Natural killer cell treated with Interleukin-12 subunit alpha and Interleukin-12 subunit beta and Interleukin-15 and Interleukin-18, amount 100 ng/mL, for 72 hours (primary cell): ENCODE measurements at regions not wholly inside any gene's neighbourhood (a gene's known extent, or its start where the extent isn't known, plus 50 kb on each side); places are given as distances from the start of the nearest gene placed in this dataset.

ENCODE experiments used
- ATAC-seq, 2 donors: fragments of 150-1000 bp; cut with Tn5 transposase in 1 of 2; sonication (Bioruptor Pico), chemical (Tn5 transposase) in 1 of 2; 2 replicates each; pipeline ENCODE4 v1.10.0; 2021
- DNase-seq: peaks from one replicate; pipeline ENCODE4 v3.0.0; 2022; ENCODE audit warnings: low spot score
- H3K27ac Mint-ChIP-seq, 2 donors: 1 replicate in 1 of 2; 2 replicates in 1 of 2; pipeline ENCODE4 v1.8.0; 2022; ENCODE audit warnings: mixed read lengths in 2 of 2, mild to moderate bottlenecking in 1 of 2, moderate library complexity in 1 of 2
- H3K27me3 Mint-ChIP-seq, 2 donors: 1 replicate in 1 of 2; 2 replicates in 1 of 2; pipeline ENCODE4 v1.8.0; 2022; ENCODE audit warnings: mixed read lengths in 2 of 2
- H3K36me3 Mint-ChIP-seq: one replicate; pipeline ENCODE4 v1.8.0; 2022; ENCODE audit warnings: mixed read lengths
- H3K4me1 Mint-ChIP-seq, 2 donors: 1 replicate in 1 of 2; 2 replicates in 1 of 2; pipeline ENCODE4 v1.8.0; 2022; ENCODE audit warnings: low read depth in 2 of 2, mixed read lengths in 2 of 2, mild to moderate bottlenecking in 1 of 2
- H3K4me3 Mint-ChIP-seq: one replicate; pipeline ENCODE4 v1.8.0; 2022; ENCODE audit warnings: mixed read lengths
- H3K9me3 Mint-ChIP-seq: 2 replicates; pipeline ENCODE4 v1.8.0; 2022; ENCODE audit warnings: mixed read lengths

DNA sequence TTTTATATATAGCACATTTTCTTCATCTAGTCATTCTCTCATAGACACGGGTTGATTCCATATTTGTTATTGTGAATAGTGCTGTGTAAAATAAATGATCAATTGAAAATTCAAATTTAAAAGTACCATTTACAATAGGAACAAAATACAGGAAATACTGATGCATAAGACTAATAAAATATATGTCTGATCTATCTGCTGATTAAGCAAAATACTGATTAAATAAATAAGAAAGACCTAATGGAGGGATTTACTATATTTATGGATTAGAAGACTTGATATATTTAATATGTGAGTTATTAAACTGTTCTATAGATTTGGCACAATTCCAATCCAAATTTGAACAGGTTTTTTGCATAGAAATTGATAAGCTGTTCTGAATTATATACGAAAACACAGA lies 1044.8 kb upstream of the ADGRL2 start:
- Mint-ChIP-seq H3K4me3 (no peak overlapping the region), H3K27ac (no peak overlapping the region), H3K9me3 (peaks cover 13% of the 10 kb centered on the region), H3K4me1 (no peaks in the 10 kb centered on the region), H3K27me3 (no peaks in the 10 kb centered on the region), H3K36me3 (peaks cover 9% of the 10 kb centered on the region)
- DNase-seq, result no peak
- no peak for ATAC-seq

DNA sequence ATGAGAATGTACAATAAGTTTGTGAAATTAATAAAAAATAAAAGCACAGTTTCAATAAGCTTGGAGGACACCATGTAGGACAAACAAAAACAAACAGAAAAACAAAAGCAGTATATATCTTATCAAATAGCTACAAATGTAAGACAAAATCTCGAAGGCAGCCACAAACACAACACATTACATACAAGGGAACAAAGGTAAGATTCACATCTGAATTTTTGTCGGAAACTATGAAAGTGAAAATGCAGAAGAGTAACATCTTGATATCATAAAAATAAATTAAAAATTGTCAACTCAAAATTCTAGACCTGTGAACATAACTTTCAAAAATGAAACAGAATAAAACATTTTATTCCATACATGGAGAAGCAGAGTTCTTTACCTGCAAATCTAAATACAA lies 1049.5 kb upstream of the ADGRL2 start:
- H3K27me3 Mint-ChIP-seq, result no peaks in the 10 kb centered on the region
- peaks cover 13% of the 10 kb centered on the region for H3K36me3 Mint-ChIP-seq
- DNase-seq (no peak), ATAC-seq (no peak)
- H3K27ac Mint-ChIP-seq, result no peak overlapping the region
- H3K4me3 Mint-ChIP-seq, result no peak overlapping the region
- peaks cover 15% of the 10 kb centered on the region for H3K9me3 Mint-ChIP-seq
- no peaks in the 10 kb centered on the region for H3K4me1 Mint-ChIP-seq

DNA sequence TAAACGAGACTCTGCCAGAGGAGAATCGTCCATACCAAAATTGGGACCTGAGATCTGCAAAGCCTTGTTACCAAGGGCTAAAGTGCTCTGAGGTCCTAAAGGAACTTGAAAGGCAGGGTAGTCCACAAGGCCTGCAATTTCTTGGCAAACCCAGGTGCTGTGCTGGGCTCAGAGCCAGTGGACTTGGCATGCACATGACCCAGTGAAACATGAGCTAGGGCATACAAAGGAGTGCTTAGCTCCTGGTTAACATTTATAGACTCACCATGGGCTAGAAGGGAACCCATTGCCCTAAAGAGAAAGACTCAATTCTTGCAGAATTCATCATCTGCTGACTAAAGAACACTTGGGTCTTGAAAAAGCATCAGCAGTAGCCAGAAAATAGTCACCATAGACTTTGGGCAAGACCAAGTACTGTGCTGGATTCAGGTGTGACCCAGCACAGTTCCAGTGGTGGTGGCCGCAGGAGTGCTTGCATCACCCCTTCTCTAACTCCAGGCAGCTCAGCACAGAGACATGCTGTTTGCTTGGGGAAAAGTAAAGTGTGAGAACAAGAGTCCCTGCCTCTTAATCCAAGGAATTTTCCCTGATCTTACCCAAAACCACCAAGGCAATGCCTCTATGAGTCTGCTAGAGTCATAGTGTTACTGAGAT lies 1069.4 kb upstream of the ADGRL2 start:
- ATAC-seq (no peak), DNase-seq (no peak)
- H3K27me3 Mint-ChIP-seq, result no peaks in the 10 kb centered on the region
- H3K9me3 Mint-ChIP-seq, result peaks cover 29% of the 10 kb centered on the region
- H3K4me1 Mint-ChIP-seq, result no peaks in the 10 kb centered on the region
- no peak overlapping the region for H3K27ac Mint-ChIP-seq
- peaks cover 19% of the 10 kb centered on the region for H3K36me3 Mint-ChIP-seq
- no peak overlapping the region for H3K4me3 Mint-ChIP-seq

DNA sequence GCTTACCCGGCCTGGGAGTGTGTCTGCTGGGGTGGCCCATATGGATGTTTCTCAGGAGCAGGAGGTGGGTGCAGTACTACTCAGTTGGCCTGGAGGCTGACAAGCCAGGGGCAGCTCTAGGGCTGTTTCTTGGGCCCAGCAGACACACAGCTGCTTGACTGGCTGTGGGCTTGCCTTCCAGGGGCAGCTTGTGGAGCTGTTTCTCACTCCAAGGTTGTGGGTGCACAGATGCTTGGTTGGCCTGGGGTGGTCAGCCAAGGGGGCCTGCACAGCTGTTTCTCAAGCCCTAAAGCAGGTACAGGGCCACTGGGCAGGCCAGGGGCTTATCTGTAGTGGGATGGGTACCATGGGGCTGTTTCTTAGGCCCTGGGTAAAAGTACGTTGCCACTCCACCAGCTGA lies 1078.1 kb upstream of the ADGRL2 start:
- DNase-seq (no peak), ATAC-seq (no peak)
- no peak overlapping the region for H3K4me3 Mint-ChIP-seq
- H3K9me3 Mint-ChIP-seq, result peaks cover 33% of the 10 kb centered on the region
- peaks cover 10% of the 10 kb centered on the region for H3K36me3 Mint-ChIP-seq
- H3K4me1 Mint-ChIP-seq, result no peaks in the 10 kb centered on the region
- H3K27me3 Mint-ChIP-seq, result no peaks in the 10 kb centered on the region
- H3K27ac Mint-ChIP-seq, result no peak overlapping the region

DNA sequence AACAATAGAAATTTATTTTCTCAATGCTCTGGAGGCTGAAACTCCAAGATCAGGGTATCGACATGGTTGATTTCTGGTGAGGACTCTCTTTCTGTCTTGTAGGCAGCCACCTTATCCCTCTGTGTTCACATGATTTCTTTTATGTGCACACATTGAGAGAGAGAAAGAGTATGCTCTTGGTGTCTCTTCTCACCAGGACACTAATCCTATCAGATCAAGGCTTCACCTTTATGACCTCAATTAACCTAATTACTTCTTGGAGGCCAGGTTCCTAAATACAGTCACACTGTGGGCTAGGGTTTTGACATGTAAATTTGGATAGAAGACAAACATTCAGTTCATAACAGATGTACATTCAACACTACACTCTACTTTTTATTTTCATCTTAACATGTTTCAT lies 1094.2 kb upstream of the ADGRL2 start:
- Mint-ChIP-seq H3K27me3 (no peaks in the 10 kb centered on the region), H3K4me3 (no peak overlapping the region), H3K36me3 (no peaks in the 10 kb centered on the region), H3K4me1 (no peaks in the 10 kb centered on the region), H3K9me3 (peaks cover 18% of the 10 kb centered on the region), H3K27ac (no peak overlapping the region)
- no peak for DNase-seq
- ATAC-seq, result no peak

DNA sequence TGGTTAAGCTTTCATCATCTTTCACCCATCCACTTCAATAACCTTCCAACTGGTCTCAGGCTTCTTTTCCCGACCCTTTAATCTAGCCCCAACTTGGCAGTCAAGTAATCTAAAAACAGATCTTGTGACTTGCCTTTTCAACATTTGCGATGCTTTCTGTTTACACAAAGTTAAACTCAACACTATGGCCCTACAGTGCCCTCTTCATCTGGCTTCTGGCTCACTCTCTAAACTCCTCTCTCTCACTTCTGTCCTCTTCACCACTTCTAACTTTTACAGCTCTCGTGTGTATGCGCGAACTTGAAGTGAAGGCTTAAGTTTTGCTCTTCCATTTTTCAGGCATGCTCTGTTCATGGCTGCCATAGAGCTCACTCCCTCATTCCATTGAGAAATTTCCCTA lies 1122.3 kb upstream of the ADGRL2 start:
- no peak for DNase-seq
- no peak for ATAC-seq
- Mint-ChIP-seq H3K9me3 (peaks cover 17% of the 10 kb centered on the region), H3K27ac (no peak overlapping the region), H3K4me3 (no peak overlapping the region), H3K36me3 (peaks cover 6% of the 10 kb centered on the region), H3K4me1 (no peaks in the 10 kb centered on the region), H3K27me3 (no peaks in the 10 kb centered on the region)

DNA sequence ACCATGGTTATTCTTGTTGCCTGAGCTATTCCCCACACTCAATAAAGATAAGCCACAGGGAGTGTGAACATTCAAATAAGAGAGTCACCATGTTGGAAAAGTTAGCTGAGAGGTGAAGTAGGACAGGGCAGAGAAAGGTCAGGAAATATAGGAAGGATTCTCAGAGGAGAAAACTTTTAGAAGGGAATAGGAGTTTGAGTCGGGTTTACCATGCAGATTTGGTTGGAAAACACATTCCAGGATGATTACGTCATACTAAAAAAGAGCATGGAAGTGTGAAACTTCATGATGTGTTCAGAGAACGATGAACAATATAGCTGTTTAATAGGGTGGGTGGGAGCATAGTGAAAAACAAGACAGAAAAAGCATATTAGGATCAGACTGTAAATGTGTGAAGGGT lies 1125.3 kb upstream of the ADGRL2 start:
- no peak overlapping the region for H3K4me3 Mint-ChIP-seq
- ATAC-seq (no peak), DNase-seq (no peak)
- no peaks in the 10 kb centered on the region for H3K27me3 Mint-ChIP-seq
- peaks cover 14% of the 10 kb centered on the region for H3K9me3 Mint-ChIP-seq
- H3K4me1 Mint-ChIP-seq, result no peaks in the 10 kb centered on the region
- no peaks in the 10 kb centered on the region for H3K36me3 Mint-ChIP-seq
- H3K27ac Mint-ChIP-seq, result no peak overlapping the region

DNA sequence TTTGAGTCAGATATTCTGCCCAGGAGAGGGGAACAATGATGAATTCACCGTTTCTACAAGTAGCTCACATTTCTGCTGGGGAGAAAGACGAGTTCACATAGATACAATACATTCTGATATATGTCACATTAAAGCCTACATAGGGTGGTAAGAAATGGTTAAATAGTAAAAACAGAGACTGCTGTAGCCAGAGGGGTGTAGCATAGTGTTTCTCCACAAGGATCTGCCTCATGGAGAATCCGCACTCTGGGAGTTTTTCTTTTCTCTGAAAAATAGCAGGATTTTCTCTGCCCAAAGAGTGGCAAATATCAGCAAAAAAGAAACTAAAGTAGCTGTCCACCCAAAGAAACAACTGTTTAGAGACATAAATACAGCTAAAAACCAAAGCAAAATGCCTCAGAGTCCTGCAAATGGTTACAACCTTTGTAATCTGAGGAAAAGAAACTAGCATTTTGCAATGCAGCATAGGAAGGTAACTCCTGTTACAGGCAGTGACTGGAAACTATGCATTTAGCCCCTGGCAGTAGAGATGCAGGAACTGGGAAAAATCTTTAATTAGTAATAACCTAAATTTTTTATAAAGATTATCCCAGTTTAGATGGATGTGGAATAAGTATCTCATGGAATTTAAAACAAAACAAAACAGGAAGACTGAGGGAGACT lies 1126.7 kb upstream of the ADGRL2 start:
- H3K9me3 Mint-ChIP-seq, result peaks cover 14% of the 10 kb centered on the region
- no peak overlapping the region for H3K4me3 Mint-ChIP-seq
- no peaks in the 10 kb centered on the region for H3K4me1 Mint-ChIP-seq
- H3K27ac Mint-ChIP-seq, result no peak overlapping the region
- no peaks in the 10 kb centered on the region for H3K36me3 Mint-ChIP-seq
- H3K27me3 Mint-ChIP-seq, result no peaks in the 10 kb centered on the region
- ATAC-seq, result no peak
- DNase-seq, result no peak

DNA sequence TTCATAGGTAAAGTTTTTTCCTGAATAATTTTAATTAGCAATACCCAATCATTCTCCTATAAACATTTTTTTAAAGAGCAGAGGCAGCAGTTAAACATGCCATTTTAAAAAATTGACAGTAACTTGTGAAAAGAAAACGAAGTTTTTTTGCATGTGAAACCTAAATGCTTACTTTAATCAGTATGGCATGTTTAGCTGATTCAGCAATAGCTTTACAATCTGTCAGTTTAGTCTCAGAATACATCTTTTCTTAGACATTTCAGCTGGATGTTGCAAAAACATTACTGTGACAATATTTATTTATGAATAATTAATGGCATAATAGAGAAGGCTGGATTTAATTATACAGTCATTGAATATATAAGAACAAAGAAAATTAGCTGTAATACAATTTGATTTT lies 1132.4 kb upstream of the ADGRL2 start:
- Mint-ChIP-seq H3K9me3 (peaks cover 3% of the 10 kb centered on the region), H3K4me1 (no peaks in the 10 kb centered on the region), H3K27me3 (no peaks in the 10 kb centered on the region), H3K36me3 (peaks cover 6% of the 10 kb centered on the region), H3K4me3 (no peak overlapping the region), H3K27ac (no peak overlapping the region)
- DNase-seq, result no peak
- ATAC-seq, result no peak

DNA sequence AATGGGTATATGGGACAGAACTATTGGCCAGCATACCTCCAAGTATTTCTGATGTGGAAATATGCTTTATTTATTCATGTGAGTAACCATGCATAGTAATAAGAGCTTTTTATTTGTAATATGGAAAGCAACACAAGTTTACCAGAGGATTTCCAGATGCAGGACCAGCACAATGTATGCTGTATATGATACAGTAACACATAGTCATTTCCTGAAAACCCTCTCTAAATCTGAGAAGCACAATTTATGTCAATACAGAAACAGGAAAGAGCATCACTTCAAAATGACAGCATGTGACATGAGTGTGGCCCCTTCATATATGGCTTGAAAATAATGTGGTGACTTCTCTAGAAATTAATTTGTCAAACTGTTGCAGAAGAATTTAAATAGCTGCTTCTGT lies 1134.7 kb upstream of the ADGRL2 start:
- Mint-ChIP-seq H3K4me3 (no peak overlapping the region), H3K9me3 (peaks cover 9% of the 10 kb centered on the region), H3K27me3 (no peaks in the 10 kb centered on the region), H3K36me3 (peaks cover 6% of the 10 kb centered on the region), H3K4me1 (no peaks in the 10 kb centered on the region), H3K27ac (no peak overlapping the region)
- ATAC-seq, result no peak
- DNase-seq, result no peak

DNA sequence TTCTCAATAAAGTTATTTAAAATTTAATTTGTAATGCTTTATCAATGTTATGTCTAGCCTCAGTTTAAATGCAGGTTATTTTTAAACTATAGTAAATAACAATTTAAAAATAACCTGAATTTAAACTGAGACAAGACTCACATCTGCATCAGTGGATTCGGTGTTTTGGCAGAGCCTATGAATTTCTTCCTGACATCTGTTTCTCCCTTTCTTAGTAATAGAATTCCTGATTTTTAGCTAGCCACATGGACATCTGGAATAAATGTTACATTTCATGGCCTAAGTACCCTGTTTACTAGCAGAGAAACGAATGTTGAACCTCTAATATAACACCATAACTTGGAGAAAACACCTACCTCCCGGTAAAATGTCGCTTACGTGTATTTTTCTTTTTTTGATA lies 1141.6 kb upstream of the ADGRL2 start:
- H3K9me3 Mint-ChIP-seq, result peaks cover 10% of the 10 kb centered on the region
- ATAC-seq (no peak), DNase-seq (no peak)
- H3K27ac Mint-ChIP-seq, result no peak overlapping the region
- no peak overlapping the region for H3K4me3 Mint-ChIP-seq
- peaks cover 2% of the 10 kb centered on the region for H3K36me3 Mint-ChIP-seq
- no peaks in the 10 kb centered on the region for H3K4me1 Mint-ChIP-seq
- H3K27me3 Mint-ChIP-seq, result no peaks in the 10 kb centered on the region

DNA sequence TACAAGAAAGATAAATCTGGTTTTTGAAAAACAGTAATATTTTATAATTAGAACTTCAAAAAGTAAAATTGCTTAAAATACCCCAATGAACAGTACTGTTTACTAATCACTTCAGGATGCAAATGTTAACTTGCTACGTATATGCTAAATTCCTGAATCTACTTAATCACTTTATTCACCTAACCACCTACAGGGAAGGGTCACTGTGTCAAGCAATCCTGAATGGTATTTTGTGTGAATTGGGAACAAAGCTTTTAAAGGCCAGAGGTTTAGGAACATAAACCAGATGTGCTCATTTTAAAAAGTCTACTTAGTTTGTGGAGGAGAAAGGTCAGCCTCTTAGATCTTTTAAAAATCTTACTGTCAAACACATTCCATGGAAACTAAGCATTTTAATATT lies 1143.0 kb upstream of the ADGRL2 start:
- no peaks in the 10 kb centered on the region for H3K4me1 Mint-ChIP-seq
- ATAC-seq, result no peak

DNA sequence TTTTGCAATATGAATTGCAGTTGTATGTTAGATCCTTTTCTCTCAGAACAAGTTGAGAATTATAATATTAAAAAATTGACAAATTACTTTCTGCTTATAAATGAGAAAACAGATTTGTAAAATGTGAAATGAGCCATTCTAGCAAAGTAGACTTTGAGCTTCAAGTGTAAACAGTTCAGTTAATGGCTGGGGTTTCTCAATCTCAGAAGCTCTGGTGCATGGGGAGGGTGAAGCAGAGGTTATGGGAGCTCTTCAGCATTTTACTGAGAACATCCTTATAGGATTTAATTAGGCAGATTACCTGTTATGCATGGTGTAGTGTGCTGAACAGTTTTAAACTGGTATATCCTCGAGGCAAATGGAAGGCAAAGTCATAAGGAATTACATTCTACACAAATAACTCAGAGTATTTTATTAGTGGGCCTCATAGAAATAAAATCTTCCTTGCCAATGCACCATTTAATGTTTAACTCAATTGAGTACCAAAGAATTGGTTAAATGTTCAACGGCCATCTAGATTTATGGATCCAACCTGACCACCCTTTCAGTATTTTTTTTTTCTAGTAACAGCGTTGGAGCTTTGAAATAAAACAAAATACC lies 1143.6 kb upstream of the ADGRL2 start:
- Mint-ChIP-seq H3K4me1 (no peaks in the 10 kb centered on the region), H3K36me3 (peaks cover 5% of the 10 kb centered on the region), H3K9me3 (peaks cover 12% of the 10 kb centered on the region), H3K27ac (no peak overlapping the region), H3K4me3 (no peak overlapping the region), H3K27me3 (no peaks in the 10 kb centered on the region)
- ATAC-seq (no peak), DNase-seq (no peak)

More for the DNA sequence above, 1143.0 kb upstream of the ADGRL2 start:
- H3K4me3 Mint-ChIP-seq, result no peak overlapping the region
- no peak overlapping the region for H3K27ac Mint-ChIP-seq
- no peaks in the 10 kb centered on the region for H3K27me3 Mint-ChIP-seq
- H3K9me3 Mint-ChIP-seq, result peaks cover 12% of the 10 kb centered on the region
- H3K36me3 Mint-ChIP-seq, result peaks cover 5% of the 10 kb centered on the region
- no peak for DNase-seq

DNA sequence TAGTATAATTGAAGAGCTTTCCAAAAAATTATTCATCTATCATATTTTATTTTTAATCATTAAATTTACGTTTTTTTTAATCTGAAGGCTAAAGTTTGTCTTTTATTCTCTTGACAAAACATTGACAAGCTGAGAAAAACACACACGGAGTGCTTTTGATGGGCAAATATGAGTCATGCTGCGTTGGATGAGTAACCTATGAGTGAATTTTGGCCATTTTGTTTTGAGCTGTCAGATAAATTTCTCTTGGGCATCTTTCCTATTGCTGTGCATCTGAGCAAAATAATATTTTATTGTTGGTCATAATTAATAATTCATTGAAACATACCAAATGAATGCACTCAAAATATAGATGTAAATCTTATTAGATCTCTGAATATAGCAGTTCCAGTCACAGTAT lies 1144.1 kb upstream of the ADGRL2 start:
- H3K9me3 Mint-ChIP-seq, result peaks cover 13% of the 10 kb centered on the region
- H3K4me1 Mint-ChIP-seq, result no peaks in the 10 kb centered on the region
- peaks cover 5% of the 10 kb centered on the region for H3K36me3 Mint-ChIP-seq
- no peak for DNase-seq
- H3K27me3 Mint-ChIP-seq, result no peaks in the 10 kb centered on the region
- no peak overlapping the region for H3K27ac Mint-ChIP-seq
- no peak for ATAC-seq
- H3K4me3 Mint-ChIP-seq, result no peak overlapping the region
